SH-SY5Y (cell line): ENCODE measurements at regions not wholly inside any gene's neighbourhood (a gene's known extent, or its start where the extent isn't known, plus 50 kb on each side); places are given as distances from the start of the nearest gene placed in this dataset.

Source experiments
- GATA2 ChIP-seq: IDR thresholded peaks from 2 replicates; pipeline ENCODE4 v1.6.1; 2011; ENCODE audit warnings: mild to moderate bottlenecking, low read depth, low read length
- GATA3 ChIP-seq: IDR thresholded peaks from 2 replicates; pipeline ENCODE4 v1.6.1; 2011; ENCODE audit warnings: low read depth, mild to moderate bottlenecking, low read length, moderate library complexity

DNA sequence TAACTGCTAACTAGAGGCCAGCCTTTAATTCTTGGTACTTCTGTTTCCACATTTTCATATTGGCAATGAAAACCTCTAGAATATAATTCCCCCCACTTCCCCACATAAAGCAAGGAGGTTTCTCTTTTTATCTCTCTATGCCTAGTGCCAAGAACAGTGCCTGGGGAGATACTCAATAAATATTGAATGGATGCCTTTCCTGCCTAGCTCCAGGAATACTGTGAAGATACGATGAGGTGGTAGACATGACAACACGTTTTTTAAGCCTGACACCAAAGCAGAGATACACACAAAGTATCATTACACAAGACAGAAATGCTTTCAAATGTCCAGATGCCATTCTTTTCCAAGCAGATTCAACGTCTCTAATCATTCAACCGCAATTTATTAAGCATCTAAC is 535.5 kb downstream of the XIRP2 start:
- TF ChIP-seq GATA3 (no peak), GATA2 (no peak)

DNA sequence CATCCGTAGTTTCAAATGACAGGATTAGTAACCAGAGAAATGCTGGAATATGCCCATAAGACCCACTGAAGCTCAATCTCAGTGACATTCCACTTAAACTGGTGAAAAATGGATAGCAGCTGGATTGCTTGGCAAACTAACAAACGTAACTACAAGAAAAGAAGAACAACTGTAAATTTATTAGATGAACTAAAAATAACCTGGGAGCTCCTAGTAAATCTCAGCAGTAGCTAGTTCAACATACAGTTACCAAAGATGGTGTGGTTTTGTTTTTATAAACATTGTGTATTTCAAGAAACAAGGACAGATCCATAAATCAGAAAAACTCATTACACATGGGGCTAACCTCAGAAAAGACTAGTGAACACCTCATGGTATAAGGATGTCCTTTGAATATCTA is 531.9 kb downstream of the XIRP2 start:
- TF ChIP-seq GATA3 (no peak), GATA2 (no peak)

DNA sequence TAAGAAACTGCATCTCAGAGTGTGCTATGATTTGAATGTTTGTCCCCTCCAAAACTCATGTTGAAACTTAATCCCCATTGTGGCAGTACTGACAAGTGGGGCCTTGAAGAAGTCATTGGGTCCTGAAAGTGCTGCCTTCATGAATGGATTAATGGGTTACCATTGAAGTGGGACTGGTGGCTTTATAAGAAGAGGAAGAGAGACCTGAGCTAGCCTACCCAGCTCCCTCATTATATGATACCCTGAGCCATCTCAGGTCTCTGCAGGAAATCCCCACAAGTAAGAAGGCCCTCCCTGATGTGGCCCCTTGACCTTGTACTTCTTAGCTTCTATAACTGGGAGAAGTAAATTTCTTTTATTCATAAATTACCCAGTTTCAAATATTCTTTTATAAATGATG is 526.8 kb downstream of the XIRP2 start:
- no peak for TF ChIP-seq GATA2
- TF ChIP-seq GATA3, result no peak

DNA sequence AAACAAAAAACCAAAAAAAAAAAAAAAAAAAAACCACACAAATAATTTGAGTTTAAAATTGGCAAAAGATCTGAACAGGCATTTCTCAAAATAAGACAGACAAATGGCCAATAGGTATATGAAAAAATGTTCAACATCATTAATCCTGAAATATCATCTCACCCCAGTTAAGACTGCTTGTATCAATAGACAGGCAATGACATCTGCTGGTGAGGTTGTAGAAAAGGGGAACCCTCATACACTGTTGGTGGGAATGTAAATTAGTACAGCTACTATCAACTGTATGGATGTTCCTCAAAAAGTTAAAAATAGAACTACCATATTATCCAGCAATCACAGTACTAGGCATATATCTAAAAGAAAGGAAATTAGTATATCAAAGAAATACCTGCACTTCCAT is 523.1 kb downstream of the XIRP2 start:
- TF ChIP-seq GATA2 (no peak), GATA3 (no peak)

DNA sequence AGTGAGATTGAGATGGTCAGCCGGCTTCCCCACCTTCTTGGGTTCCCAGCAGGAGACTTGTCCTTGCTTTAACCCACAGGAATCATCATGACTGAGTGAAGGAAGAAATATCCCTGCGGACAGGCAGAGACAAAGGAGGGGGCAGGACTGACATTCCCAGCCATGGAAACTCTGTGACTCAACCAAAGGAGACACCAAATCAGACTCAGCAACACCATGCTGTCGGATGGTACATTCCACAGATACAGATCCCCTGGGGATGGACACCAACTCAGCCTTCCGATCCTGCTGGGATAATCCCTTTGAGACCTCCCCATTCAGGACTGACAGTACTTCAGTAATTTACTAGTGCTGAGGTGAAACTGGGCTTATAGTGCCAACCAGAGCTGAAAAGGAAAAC is 518.3 kb downstream of the XIRP2 start:
- TF ChIP-seq GATA2 (no peak), GATA3 (no peak)

DNA sequence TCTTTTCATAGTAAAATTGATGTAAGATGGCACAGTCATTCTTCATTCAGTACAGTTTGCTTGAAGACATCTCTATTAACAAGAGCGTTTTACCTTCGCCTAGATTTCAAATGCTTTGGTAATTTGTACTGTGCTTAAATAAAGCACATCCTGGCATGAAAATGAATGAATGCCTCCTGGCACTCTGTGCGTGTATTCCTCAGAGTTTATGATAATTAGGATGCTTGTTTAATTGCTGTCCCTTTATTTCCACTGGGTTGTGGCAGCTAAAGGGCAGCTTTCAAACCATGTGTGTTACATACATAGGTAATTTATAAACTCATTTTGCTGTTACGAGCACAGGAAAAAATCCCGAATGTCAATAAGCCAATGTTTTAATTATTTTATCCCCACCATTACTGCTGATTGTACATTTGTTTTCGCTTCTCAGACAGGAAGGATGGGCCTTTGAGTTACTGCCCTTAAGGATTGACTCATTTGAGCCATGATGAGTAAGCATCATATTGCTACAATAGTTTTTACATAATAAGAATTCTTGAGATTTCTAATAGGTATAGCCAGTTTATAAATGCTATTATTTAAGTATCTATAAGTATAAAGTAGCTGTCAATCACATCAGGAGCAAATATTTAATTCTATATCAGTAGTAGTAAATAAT is 516.5 kb downstream of the XIRP2 start:
- no peak for TF ChIP-seq GATA2
- no peak for TF ChIP-seq GATA3

DNA sequence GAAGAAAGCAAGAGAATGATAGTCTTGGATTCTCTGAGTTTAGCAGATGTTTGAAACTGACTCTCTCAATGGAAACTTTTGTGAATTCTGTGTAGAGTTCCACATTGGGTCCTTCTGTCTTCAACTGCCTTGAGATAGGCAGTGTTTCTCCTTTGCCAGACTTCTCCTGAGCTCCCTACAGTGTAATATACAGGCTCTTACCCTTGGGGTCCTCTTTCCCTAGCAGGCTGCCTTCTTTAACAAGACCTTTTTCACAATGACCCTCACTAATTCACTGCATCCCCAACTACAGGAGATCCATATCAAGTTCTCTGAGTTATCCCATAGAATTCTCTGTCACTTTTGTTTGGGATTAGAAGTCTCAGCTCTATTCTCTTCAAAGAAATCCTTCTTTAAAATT is 513.0 kb downstream of the XIRP2 start:
- TF ChIP-seq GATA2, result no peak
- no peak for TF ChIP-seq GATA3

DNA sequence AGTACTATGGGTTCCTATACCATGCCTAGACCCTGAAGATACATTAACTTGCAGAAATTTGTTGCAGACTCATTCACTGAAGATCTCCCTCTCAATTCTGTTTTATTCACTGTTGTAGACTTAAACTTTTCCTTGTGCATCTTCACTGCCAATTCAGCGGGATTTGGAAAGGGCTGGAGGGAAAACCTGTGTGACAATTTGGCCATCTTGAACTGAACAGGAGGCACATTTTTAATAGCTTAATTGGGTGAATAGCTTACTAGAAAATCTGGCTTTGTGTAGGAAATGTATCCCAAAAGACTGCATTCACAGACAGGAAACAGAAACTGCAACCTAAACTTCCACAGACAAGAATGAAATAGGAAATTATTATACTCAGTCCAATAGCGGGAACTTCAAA is 512.3 kb downstream of the XIRP2 start:
- TF ChIP-seq GATA3 (no peak), GATA2 (no peak)

DNA sequence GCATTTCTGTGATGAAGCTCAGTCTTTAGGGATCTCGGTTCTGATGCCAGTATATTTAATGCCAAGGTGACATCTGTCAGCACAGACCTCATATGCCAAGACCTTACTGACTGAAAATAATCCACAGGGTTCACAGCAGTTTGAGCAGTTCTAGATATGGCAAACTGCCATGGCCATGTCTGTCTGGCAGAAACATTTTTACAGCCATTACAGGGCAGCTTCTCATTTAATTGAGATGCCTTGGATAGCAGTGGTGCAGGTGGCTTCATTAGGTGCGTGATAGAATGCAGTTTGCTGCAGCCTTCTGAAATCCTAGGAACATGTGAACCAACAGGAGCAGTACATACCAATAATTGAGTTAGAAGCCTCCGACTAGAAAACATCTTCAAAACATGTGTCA is 510.6 kb downstream of the XIRP2 start:
- TF ChIP-seq GATA2 (no peak), GATA3 (no peak)

DNA sequence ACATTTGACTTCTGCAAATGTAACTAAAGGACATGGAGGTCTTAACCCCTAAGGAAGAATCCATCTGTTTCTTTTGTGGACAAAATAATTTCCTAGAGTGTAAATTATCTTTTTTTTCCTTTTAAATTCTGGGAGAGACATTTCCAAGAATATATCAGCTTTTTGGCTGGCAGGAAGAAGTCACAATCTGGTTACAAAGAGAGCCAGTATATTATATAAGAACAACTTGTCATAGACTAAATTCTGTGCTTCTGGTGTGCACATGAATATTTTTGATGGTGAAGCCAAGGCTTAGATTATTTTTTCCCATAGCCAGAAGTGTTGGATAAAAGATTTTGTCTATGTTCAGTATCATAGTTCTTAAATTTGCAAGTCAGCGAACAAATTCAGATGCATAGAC is 500.6 kb downstream of the XIRP2 start:
- TF ChIP-seq GATA2, result no peak
- no peak for TF ChIP-seq GATA3

DNA sequence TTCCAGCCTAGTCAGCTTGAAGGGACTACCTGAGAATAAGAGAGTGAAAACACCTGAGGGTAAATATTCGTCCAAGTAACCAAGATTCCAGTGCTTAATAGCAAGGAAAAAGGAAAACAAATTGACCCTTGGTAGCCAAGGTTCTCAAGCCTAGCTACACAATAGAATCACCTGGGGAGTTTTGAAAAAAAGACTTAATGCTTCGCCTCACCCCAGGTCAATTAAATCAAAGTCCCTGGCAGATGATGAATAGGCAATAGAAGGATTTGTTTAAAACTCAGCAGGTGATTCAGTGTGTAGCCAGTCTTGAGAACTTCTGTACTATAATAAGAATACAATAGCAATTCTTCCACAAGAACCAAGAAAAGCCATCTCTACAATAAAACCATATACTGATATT is 500.2 kb downstream of the XIRP2 start:
- TF ChIP-seq GATA2 (no peak), GATA3 (no peak)

DNA sequence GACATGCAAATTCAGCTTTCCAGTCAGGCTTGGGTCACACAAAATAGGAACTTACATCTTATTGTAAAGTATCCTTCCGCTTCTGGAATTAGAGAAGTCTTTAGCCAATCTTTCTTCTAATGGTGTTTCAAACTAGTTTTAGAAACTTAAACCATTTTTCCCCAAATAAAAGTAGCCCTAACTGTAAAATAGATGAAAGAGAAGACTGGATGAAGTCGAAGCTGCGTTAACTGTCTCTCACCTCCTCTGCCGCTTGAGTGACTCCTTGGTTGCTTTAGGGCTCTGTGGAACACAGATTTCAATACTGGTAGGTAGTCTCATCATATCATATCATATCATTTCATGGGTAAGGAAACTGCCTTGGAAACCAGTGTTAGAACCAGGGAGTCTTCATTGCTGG is 498.4 kb downstream of the XIRP2 start:
- TF ChIP-seq GATA3 (no peak), GATA2 (no peak)

DNA sequence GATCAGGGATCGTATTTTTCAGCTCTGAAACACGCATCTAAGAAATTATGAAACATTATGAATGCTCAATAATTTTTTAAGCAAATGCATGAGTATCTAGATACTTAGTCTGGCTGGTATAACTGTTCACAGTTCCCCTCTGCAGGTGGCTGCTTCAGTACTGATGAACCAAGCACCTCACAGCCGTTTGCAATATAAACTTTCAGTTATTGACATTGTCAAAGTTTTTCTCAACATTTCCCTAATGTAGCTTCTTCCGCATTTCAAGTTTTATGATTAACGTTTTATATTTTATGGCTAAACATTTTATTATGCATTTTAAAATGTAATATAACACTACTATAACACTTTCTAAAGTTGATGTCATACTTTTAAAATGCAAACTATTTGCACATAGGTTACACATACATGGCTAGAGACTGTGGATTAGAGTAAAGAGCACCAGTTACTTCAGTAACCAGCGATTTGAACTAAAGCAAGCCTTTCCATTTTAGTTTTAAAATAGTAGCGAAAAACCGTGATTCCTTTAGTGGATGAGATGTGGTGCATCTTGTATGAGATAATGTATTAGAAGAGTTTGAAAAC is 495.4 kb downstream of the XIRP2 start:
- TF ChIP-seq GATA2, result no peak
- no peak for TF ChIP-seq GATA3

DNA sequence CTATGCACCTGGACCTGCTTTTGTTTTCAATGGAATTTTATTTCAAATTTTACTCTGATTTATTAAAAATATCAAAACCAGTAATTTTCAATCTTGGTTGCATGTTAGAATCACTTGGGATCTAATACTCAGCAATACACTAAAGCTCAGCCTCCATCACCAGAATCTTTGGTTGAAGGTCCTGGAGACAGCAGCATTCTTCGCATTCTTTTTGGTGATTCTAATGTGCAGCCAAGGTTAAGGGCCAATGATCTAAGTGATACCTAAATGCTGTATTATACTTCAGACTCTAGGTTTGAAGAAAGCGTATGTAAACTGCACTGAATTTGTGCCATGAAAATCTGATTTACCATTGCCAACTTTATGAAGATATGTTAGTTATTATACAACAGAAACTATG is 493.1 kb downstream of the XIRP2 start:
- TF ChIP-seq GATA2 (no peak), GATA3 (no peak)

DNA sequence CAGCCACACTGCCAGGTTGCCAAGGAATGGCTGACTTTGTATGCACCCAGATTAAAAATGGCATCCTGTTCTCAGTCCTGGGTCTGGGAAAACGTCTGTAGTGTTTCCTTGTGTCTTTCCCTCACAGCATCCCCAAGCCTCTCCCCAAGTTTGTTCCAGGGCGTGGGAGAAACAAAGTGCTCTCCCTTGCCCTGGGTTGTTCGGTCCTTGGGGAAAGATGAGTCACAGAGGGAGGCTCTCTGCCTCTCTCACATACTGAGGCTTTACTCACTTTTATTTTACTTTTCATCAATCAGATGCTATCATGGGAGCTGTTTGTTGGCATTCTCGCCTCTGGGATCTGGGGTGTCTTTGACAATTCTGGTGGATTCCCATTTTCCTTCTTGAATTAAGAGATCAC is 492.3 kb downstream of the XIRP2 start:
- no peak for TF ChIP-seq GATA2
- no peak for TF ChIP-seq GATA3

DNA sequence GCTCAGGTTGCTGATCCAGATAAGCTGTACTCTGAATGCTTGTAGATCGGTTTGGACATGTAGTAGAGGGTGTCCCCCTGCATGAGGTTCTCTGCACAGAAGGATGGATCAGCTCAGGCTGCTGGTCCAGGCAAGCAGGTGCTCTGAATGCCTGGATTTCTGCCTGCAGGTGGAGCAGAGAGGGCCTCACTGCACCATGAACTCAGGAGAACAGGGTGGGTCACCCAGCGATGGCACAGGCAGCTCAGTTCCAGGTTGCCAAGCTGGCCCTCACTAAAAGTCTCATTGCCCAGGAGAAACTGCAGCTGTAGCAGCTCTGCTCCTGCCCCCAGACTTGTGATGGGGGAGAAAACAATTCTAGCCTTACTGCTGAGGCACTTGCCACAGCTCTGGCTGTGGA is 491.8 kb downstream of the XIRP2 start:
- TF ChIP-seq GATA2, result no peak
- TF ChIP-seq GATA3, result no peak

DNA sequence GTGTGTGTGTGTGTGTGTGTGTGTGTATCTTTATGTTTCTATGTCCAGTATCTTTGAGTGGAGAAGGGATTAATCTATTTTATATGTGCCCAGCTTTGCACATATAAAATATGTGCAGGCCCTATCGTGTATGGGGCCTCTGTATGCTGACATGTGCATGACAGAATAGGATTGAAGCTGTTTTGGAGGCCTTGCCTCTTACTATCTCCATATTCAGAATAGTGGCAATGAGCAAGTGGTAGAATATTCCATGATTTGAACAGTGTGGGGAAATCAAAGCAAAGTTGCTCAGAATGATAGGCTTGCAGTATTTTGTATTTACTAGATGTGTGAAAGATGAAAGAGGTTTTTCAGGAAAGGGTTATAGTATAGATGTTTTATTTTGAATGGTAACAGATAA is 480.8 kb downstream of the XIRP2 start:
- no peak for TF ChIP-seq GATA2
- TF ChIP-seq GATA3, result no peak
